Activated gamma-delta T cell treated with Interleukin-2 at 50 U/mL for 16 hours (primary cell): ENCODE measurements at regions not wholly inside any gene's neighbourhood (a gene's known extent, or its start where the extent isn't known, plus 50 kb on each side); places are given as distances from the start of the nearest gene placed in this dataset.
"Not testable (repeated sequence)": the region's sequence is repeated elsewhere in the genome, so short reads cannot be mapped to it uniquely, and the experiment has no call there.

ENCODE experiments used
- DNase-seq: peaks from one replicate; pipeline ENCODE4 v3.0.0-alpha.2; 2020

DNA sequence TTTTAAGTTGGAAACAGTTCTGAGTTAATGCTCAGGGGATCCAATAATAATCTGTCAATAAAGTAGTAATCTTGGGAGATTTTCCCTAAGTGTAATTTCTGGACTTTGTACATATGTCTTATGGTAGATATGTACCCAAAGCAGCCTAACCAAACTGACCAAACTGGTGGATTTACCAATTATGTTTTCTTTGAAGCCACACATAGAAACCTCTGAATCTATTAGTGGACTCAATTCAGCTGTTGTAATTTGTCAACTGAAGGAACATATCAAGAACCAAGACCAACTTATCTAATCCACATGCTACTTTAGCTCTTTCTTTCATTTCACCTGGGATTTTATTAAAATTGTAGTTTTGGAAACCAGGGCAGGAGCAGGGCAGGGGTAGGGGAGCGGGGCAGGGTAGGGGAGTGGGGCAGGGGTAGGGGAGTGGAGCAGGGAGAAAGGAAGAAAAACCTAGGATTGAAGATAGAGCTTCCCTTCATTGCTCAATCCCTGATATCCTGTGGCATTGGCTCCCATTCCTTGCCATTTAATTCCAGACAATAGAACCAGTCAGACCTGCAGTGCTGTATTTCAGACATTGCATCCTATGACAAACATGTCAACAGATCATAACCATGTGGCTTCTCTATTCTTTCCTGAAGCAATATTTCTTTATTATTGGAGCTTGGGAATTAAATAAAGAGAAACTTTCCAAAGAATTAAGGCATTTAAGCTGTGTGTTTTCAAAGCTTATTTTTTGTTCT is 101.8 kb downstream of the NFKBIZ start:
- DNase-seq, result no peak

DNA sequence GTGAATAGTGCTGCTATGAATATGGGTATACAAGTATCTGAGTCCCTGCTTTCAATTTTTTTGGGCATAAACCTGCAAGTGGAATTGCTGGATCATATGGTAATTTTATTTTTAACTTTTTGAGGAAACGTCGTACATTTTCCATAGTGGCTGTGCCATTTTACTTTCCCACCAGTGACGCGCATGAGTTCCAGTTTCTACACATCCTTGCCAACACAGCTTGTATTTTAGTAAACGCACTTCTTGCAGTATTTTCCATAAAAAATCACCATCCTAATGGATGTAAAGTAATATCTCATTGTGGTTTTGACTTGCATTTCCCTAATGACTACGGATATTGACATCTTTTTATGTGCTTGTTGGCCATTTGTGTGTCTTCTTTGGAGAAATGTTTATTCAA is 105.0 kb downstream of the NFKBIZ start:
- no peak for DNase-seq

DNA sequence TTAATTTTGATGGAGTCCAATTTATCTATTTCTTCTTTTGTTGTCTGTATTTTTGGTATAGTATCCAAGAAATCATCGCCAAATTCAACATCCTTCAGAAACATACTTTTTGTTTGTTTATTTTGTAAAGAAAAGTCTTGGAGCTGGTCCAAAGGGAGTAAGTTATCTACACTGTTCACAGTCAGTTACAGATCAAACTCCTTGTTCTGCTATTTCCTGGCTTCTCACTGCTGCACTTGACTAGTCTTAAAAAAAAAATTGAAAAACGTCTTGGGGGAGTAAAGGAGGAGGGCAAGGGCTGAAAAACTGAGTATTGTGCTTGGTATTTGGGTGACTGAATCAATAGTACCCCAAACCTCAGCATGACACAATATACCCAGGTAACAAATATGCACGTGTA is 105.6 kb downstream of the NFKBIZ start:
- no peak for DNase-seq

DNA sequence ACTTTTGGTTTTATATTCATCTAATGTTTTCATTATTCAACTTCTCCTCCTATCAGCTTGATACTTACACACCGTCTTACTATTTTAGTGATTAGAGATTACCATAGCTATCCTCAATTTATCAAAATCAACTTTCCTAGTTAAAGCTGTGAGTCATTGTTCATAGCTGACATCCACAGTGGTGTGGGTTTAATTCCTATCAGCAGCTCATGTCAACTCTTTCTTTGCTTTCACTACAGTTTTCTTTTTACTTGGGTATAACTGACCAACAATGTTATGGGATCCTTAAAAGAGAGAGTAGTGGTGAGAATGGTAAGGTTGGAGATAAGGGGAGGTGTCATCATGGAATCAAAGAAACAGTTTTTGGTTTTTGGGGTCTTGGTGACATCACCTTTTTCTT is 112.7 kb downstream of the NFKBIZ start:
- no peak for DNase-seq

DNA sequence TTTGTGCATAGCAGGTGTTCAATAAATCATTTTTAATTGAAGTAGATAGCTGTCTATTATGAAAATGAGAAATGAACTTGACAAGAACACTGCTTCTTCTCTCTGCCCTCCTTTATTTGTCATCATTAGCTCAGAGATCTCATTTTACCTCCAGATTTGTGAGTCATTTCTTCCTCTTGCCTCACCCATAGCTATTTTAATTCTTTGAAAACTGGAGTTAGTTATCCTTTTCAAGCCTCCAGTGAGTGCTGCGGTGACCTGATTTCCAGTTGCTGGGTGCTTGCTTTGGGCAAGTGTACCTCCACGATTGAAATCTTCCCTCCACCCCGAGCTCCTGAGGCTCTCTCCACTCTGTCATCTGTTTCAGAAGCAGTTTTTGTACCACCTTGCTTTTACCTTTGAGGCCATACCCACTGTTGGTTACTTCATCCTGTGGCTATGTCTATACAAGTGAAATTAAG is 114.6 kb downstream of the NFKBIZ start:
- DNase-seq, result no peak

DNA sequence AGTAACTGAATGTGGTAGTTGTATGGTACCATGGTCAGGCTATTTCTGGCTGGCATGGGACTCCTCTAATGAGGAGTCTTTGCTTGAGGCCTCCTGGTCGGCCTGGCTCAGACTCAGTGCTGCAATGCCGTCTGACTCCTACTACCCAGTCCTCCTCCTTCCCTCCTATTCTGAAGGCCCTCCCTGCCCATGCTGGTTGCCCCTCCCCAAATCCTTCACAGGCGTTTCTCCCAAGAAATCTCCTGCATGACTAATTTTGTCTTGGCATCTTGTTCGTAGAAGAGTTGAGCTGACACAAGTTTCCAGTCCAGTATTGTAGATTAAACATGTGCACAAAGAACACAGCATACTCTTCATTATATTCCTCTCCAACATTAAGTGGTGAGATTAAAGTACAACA is 115.5 kb downstream of the NFKBIZ start:
- DNase-seq, result no peak

DNA sequence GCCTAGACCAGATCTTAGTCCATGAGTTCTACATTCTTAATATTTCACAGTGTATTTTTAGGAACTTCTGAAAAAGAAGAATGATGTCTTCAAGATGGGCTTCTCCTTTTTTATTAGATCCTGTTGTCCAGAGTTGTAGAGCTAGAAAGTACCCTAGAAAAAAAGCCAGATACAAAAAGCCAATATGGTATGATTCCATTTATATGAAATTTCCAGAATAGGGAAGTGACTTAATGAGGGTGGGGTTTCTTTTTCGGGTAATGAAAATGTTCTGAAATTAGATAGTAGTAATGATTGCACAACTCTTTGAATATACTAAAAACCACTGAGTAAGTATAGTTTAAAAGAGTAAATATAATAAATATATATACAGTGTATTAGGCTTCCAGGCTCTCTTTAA is 116.9 kb downstream of the NFKBIZ start:
- DNase-seq, result no peak

DNA sequence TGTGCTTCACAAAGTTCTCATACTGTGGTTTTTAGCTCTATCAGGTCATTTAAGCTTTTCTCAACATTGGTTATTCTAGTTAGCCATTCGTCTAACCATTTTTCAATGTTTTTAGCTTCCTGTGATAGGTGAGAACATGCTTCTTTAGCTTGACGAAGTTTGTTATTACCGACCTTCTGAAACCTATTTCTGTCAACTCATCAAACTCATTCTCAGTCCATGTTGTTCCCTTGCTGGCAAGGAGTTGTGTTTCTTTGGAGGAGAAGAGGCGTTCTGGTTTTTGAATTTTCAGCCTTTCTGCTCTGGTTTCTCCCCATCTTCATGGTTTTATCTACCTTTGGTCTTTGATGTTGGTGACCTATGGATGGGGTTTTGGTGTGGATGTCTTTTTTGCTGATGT is 120.9 kb downstream of the NFKBIZ start:
- no peak for DNase-seq

DNA sequence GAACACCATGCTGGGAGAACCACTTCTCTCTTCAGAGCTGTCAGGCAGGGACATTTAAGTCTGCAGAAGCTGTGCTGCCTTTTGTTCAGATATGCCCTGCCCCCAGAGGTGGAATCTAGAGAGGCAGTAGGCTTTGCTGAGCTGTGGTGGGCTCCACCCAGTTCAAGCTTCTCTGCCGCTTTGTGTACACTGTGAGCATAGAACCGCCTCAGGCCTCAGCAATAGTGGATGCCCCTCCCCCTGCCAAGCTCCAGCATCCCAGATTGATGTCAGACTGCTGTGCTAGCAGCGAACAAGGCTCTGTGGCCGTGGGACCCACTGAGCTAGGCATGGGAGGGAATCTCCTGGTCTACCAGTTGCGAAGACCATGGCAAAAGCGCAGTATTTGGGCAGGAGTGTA is 121.6 kb downstream of the NFKBIZ start:
- DNase-seq, result no peak

DNA sequence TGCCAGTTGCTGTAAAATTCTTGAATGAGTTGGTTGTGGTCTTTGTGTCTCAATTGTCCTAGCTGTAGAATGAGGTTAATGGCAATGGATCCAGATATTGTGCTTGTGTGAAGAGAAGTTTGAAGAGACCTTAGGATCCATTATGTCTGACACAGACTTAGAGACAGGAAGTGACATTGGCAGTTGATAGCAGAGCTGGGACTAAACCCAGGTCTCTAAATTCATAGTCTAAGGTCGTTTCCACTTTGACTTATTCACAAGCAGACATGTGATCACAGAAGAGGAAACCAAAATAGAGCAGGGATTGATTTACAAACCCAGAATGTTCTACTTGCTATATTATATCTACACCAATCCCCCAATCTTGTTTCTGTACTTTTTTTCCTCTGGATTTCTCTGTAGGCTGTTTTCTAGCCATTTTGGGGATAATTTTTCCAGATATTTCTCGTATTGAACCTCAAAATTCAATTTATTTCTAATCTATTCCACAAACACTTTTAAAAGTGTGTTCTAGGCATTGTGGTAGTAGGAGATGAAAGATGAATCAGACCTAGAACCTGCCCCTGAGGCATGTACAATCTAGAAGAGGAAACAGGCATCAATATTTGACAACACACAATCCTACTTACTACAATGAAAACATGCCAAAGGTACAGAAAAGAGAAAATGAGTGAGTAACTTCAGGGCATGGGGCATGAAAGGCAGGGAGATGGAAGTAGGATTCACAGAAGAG is 123.3 kb downstream of the NFKBIZ start:
- no peak for DNase-seq

DNA sequence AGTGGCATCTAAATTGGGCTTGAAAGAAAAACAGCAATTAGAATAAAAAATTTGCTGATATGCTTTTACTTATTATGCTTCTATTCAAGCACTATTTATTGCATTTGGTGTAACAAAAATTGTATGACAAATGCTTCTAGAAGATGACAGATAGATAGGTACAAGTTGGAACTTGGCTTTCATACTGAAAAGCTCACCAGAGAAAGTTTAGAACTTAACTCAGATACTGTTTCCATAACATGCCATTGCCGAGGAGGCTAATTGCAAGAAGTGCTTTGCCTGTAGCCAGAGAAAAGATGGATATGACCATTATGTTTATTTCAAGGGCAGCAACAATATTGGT is 123.8 kb downstream of the NFKBIZ start:
- DNase-seq, result no peak

DNA sequence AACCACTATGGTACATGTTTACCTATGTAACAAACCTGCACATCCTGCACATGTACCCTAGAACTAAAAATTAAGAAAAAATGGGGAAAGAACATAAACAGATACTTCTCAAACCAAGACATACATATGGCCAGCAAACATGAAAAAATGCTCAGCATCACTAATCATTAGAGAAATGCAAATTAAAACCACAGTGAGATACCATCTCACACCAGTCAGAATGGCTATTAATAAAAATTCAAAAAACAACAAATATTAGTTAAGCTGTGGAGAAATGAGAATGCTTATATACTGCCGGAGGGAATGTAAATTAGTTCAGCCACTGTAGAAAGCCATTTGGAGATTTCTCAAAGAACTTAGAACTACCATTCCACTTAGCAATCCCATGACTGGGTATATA is 126.1 kb downstream of the NFKBIZ start:
- DNase-seq, result not testable (repeated sequence)

DNA sequence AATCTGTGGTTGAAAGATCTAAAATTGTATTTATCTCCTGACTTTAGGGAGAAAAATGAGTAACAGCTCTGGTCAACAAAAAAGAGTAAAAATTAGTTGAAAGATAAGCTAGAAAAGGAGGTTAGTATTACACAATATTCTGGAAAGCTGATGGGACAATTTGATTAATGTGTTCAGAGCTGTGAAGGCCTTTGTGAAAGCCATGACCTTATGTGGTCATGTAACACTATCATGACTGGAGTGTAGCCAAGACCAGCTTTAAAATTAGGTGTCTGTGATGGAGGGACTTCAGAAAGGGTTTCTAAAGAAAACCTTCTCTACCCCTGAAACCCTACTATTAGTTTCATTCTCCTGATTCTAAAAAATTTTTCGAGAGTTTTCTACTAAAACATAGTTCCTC is 127.2 kb downstream of the NFKBIZ start:
- no peak for DNase-seq

DNA sequence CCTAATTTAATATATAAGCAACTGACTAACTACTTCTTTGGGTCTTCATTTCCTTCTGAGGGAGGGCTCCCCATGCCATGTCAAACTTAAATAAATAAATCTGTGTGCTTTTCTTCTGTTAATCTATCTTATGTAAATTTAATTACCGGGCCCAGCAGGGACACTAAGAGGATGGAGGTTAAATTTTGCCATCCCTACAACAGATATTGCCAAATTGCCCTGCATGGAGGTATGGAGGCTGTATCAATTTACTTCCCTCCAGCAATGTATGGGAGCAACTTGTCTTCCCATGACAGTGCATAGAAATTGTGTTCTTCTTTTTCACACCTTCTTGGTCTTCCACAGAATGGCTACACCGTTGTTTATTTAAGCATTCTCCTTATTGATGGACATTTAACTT is 129.0 kb downstream of the NFKBIZ start:
- no peak for DNase-seq

DNA sequence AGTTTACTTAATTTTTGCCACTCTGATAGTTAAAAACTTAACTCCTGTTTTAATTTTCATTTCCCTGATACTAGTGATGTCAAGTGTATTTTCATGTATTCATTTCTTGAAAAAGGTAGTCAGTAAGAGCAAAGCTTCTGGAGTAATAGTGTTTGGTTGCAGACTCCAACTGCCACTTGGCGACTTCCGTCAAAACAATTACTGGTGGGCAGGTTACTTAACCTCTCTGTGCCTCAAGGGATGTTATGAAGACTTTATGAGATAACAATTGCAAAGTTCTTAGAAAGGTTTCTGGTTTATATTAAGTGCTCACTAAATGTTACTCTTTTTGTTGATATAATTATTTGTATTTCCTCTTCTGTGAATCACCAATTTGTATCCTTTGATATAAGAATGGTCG is 129.7 kb downstream of the NFKBIZ start:
- no peak for DNase-seq

DNA sequence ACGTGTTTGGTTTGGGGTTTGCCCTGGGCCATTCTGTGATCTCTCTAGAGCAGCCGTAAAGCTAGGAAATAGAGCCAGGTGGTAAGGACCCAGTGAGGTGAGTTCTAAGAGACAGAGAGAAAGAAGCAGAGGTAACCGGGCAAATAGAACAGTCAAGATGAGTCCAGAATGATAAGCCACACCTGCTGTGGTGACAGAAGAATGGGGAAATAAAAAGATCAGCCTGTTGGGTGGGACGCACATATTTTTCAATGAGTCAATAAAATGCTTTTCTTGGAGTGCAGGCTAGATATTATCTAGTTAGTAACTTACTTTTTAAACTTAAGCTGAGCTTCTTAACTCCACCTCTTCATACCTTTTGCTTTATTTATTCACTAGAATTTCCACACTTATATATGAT is 135.0 kb downstream of the NFKBIZ start:
- no peak for DNase-seq

DNA sequence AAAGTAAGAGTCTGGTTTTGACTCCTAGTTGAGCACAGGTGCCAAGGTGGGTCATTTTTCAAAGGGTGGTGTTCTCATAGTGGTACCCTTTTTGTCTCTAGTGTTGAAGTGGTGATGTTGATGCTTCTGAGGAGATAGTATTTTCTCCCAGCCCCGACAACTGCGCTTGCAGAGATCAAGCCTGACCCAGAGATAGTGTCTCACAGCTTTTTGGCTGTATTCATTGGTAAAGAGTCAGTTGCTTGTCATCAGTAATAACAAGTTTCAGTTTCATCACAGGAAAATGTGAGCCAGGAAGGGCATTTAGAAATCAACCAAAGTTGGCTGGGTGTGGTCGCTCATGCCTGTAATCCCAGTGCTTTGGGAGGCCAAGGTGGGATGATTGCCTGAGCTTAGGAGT is 139.3 kb downstream of the NFKBIZ start:
- DNase-seq, result no peak

DNA sequence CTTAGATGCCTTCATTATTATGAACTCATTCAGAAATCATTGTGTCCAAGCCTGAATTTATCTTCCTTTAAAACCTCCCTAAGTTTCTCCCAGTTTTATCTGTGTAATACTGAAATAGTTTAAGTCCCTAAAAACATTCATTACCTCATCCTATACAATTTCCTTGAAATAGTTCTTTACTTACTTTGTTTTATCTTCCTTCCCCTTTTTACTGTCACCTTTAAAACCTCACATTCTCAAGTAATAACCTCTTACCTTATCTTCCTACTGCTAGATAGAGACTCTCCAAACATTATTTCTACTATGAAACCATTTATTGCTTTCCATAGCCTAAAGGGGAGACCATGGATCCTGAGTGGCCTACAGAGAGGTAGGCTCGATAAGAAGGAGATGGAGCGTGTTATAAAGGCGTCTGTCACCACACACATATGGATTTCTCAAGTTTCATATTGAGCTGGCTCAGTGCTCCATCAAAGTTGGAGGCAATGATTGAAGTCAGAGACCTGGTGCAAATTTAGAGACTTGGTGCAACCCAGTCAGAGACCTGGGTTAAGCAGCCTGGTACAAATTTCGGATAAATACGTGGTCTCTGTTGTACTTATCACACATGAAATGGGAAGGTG is 140.4 kb downstream of the NFKBIZ start:
- no peak for DNase-seq

DNA sequence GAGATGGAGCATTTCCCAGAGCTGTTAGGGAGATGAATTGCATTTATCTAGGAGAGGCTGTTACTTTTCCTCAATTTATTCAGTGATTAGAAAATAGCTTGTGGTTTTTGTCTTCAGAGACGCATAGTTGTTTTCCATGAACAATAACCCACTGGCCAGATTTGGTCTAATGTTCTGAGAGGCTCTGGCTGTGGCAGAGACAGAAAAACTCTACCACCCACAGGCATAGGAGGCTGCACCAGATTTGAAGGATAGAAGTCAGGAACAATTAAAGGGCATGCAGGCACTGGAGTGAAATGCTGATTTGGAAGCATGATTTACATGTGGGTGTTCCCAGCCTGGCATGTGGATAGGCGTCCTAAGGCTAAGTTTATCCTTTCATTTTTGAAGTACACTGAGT is 143.5 kb downstream of the NFKBIZ start:
- DNase-seq, result no peak

DNA sequence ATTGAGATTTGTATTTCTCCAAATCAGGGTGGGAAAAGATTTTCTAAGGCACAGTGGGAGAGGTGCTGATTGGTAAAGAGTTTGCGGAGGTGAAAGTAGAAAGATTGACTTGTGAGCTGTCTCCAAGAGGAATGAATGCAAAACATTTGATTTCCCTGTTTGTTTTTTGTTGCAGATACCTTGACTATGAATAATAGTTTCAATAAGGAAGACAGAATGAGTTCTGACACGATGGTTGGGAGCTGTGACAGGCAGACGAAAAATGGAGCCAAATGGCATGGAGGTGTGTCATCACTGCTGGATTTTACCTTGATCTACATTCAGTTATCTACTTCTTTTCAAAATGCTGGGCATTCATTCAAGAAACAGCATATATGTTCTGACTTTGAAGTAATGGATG is 145.1 kb downstream of the NFKBIZ start:
- DNase-seq, result no peak

DNA sequence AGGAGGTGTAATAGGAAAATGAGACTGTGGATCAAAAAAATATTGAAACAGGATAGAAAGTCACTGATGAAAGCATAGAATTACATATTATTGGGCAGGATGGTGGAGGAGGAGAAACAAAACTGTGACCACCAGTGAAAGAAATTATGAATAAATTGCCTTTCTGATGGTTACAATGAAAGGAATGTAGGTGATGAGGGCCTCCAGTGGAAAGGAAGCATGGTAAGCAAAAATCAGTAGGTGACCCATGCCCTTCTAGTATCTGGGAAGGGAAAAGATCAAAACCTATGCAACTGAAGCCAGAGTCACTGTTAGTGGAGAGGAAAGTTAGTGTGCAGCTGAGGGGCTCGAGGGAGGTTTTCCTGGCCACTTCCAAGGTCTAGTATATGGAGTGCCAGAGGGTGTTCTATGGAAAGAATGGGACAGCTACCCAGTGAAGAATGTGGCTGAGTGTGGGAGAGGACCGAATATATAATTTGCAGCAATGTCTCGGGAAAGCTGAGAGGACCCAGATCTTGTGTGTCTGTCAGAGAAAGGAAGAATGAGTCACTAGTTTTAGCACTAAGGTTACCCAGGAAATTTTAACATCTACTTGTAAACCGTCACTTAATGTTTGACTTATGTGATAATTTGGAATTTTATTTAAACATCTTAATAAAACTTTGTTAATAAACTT is 146.2 kb downstream of the NFKBIZ start:
- no peak for DNase-seq

DNA sequence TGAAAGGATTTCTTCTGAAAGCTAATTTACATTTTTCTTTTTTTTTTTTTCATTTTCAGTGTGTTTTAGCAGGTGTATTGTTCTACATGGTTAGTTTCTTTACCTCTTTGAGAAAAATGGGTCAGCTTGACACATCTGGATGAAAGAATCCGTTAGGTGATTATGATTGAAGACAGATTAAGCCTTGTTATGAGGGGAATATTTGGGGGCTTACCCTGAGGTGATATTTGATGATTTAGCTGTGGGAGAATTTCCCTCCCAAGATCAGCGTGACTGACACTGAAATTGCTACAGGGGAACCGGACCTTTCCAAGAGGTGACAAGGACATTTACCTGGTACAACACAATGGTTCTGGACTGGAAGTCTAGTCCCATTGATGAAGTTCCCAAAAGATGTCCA is 147.5 kb downstream of the NFKBIZ start:
- DNase-seq, result no peak

DNA sequence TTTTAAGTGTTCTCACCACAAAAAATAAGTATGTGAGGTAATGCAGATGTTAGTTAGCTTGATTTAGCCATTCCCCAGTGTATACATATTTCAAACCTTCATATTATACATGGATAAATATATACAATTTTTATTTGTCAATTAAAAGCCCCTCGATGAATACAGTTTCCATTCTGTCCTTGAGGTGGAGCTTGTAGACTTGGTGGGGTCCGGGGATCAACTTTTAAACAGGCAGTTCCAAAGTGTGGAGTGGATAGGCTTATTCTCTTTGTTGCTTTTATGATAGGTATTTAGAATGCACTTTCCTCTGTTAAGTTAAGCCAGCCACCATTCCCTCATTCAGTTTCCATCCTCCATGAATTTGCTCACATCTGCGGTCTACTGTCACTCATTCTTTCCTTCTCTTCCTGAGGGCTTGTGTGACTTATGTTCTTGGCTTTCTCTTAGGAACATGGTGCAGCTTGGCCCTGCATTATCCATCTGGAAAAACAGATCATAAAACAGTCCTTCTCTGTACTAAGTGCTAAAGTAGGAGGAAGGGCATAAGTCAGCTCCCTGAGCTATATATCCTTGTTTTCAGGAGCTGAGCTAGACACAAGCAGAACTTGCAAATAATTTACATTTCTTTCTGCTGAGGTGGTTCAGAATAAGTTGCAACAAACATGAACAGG is 149.1 kb downstream of the NFKBIZ start:
- DNase-seq, result no peak
